SK-MEL-5 (cell line): ENCODE measurements at regions not wholly inside any gene's neighbourhood (a gene's known extent, or its start where the extent isn't known, plus 50 kb on each side); places are given as distances from the start of the nearest gene placed in this dataset.

ENCODE experiments used
- DNase-seq: peaks from one replicate; pipeline ENCODE4 v3.0.0-alpha.2; 2016; ENCODE audit warnings: low read depth, low spot score
- in situ Hi-C: cut with HindIII; loops from 2 replicates; pipeline ENCODE4 v1.10.0; 2016; ENCODE audit warnings: low sequenced_read_pairs, high pct_unique_total_duplicates, low pct_unique_long_range_greater_than_20kb

- in situ Hi-C loops, result no loop called here
- peak; percentile 60 for DNase-seq
These were observed 78.8 kb upstream of the GAREM1 start for GRCh38 chr18:32549248-32550110.

- DNase-seq, result no peak
- in situ Hi-C loops, result no loop called here
These were observed 78.0 kb upstream of the GAREM1 start for GRCh38 chr18:32548688-32549087.

GRCh38 chr18:32545631-32546030 lies 74.9 kb upstream of the GAREM1 start:
- in situ Hi-C loops, result no loop called here
- no peak for DNase-seq

GRCh38 chr18:32544088-32544487 lies 73.4 kb upstream of the GAREM1 start:
- DNase-seq, result no peak
- in situ Hi-C loops, result no loop called here

- DNase-seq, result no peak
- in situ Hi-C loops, result no loop called here
These were observed 71.6 kb upstream of the GAREM1 start for GRCh38 chr18:32542221-32542798.

- DNase-seq, result no peak
- in situ Hi-C loops, result no loop called here
These were observed 60.4 kb upstream of the GAREM1 start for GRCh38 chr18:32530947-32531651.

GRCh38 chr18:32529722-32530420 lies 59.2 kb upstream of the GAREM1 start:
- in situ Hi-C loops, result no loop called here

GRCh38 chr18:32520771-32521170 lies 50.1 kb upstream of the GAREM1 start:
- in situ Hi-C loops, result no loop called here
- no peak for DNase-seq

More at GRCh38 chr18:32529722-32530420, 59.2 kb upstream of the GAREM1 start:
- DNase-seq, result no peak
